ENCODE measurements at regions not wholly inside any gene's neighbourhood (a gene's known extent, or its start where the extent isn't known, plus 50 kb on each side); places are given as distances from the start of the nearest gene placed in this dataset.
A peak's percentile ranks its signal among the peaks of the same experiment; 100 is the strongest.

DNA sequence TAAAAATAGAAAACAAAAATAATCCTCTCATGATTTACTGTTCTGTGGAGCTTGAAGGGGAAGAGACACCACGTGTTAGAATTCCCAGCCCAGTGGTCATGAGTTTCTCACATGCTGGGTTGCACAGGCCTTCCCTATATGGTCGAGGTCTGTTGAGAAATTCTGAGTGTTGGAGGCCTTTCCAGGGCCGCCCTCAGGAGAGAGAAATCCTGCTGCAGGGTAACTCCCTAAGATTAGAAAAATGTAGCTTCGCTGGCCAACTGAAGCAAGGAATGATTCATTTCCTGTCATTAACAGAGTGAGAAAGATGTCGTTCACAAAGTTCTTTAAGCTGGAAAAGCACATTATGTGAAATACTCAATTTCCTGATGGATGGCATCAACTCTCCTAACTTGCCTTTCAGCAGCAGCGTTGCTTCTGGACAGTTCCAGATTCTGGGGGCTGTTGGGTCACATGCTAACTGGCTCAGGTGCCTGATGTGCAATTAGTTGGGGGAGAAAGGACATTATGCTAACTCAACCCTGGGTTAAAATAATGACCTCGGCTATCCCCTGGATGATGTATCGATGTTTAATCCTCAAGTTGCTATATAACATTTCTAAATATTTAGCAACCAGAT lies 104.8 kb upstream of the CD180 start:
- no peak overlapping the region for H3K4me3 ChIP-seq
- H3K4me1 ChIP-seq, result peaks cover 6 to 9% of the 10 kb centered on the region in 2 donors
- intact Hi-C loops (cut with DNase I; ENCODE audit: low total_unique reads), result loop anchor here (5.0 kb wide), 1 partner anchor 34 kb away; no protein-coding TSS in a partner anchor
- H3K36me3 ChIP-seq, result no peaks in the 10 kb centered on the region
- no peaks in the 10 kb centered on the region for H3K27me3 ChIP-seq
- peak; percentile 83 to 93 for DNase-seq
- no peaks in the 10 kb centered on the region for H3K9me3 ChIP-seq
- H3K27ac ChIP-seq, result peak overlapping the region; percentile 91 to 94
- TF ChIP-seq, protein P1, sequence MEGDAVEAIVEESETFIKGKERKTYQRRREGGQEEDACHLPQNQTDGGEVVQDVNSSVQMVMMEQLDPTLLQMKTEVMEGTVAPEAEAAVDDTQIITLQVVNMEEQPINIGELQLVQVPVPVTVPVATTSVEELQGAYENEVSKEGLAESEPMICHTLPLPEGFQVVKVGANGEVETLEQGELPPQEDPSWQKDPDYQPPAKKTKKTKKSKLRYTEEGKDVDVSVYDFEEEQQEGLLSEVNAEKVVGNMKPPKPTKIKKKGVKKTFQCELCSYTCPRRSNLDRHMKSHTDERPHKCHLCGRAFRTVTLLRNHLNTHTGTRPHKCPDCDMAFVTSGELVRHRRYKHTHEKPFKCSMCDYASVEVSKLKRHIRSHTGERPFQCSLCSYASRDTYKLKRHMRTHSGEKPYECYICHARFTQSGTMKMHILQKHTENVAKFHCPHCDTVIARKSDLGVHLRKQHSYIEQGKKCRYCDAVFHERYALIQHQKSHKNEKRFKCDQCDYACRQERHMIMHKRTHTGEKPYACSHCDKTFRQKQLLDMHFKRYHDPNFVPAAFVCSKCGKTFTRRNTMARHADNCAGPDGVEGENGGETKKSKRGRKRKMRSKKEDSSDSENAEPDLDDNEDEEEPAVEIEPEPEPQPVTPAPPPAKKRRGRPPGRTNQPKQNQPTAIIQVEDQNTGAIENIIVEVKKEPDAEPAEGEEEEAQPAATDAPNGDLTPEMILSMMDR (IDR thresholded peaks at IDR 0.05), result no peak
- TF ChIP-seq POLR2A (IDR thresholded peaks at IDR 0.05), result no peak

DNA sequence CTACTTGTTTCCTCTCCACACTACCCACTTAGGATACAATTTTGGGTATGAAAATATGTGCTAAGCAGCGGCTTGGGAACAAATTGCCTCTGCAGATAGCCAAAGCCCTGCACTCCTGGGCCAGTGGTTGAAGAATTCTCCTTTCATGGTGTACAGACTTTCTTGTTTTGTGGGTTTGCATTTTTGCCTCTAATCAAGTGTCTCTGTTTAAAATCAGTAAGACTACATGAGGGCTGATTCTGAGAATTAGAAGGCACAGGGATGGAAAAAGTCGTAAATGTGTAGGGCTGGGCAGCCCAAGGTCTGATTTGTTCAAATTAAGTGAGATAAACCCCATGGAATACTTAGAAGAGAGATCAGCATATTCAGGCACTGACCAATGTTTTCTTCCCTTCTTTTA lies 103.7 kb upstream of the CD180 start:
- H3K27me3 ChIP-seq, result no peaks in the 10 kb centered on the region
- H3K36me3 ChIP-seq, result no peaks in the 10 kb centered on the region
- H3K9me3 ChIP-seq, result no peaks in the 10 kb centered on the region
- H3K4me1 ChIP-seq, result peaks cover 0 to 6% of the 10 kb centered on the region in 2 donors
- TF ChIP-seq, protein P1 (IDR thresholded peaks at IDR 0.05), result no peak
- no peak for TF ChIP-seq POLR2A (IDR thresholded peaks at IDR 0.05)
- DNase-seq, result peak; percentile 25 to 66
- H3K27ac ChIP-seq, result peak overlapping the region; percentile 91 to 94
- intact Hi-C loops (cut with DNase I; ENCODE audit: low total_unique reads), result loop anchor here (5.0 kb wide), 1 partner anchor 33 kb away; no protein-coding TSS in a partner anchor
- H3K4me3 ChIP-seq, result no peak overlapping the region

DNA sequence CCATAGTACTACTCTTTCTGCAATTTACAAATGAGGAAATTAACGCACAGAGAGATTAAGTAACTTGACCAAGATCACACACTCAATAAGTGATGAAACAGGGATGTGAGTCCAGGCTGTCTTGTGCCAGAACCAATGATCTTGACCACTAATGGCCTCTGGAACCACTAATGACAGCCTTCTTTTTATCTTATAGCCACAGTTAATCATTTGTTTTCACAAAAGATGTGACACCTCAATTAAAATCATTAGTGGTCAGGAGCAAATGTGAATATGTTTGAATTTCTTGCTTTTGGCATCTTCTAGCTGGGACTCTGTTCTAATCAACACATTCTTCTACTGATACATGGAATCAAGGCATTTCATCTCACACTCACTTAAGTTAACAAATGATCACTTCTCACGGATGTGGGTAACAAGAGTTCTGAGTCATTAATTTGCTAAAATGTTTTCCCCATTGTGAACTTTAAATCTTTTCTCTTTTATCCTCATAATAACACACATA lies 102.7 kb upstream of the CD180 start:
- TF ChIP-seq POLR2A (IDR thresholded peaks at IDR 0.05), result no peak
- TF ChIP-seq, protein P1 (IDR thresholded peaks at IDR 0.05), result no peak
- Histone ChIP-seq H3K27me3 (no peaks in the 10 kb centered on the region), H3K9me3 (no peaks in the 10 kb centered on the region), H3K4me3 (no peak overlapping the region), H3K4me1 (peaks cover 0 to 6% of the 10 kb centered on the region in 2 donors), H3K27ac (peak overlapping the region; percentile 91 to 94), H3K36me3 (no peaks in the 10 kb centered on the region)
- no peak for DNase-seq
- intact Hi-C loops (cut with DNase I; ENCODE audit: low total_unique reads), result no loop called here

DNA sequence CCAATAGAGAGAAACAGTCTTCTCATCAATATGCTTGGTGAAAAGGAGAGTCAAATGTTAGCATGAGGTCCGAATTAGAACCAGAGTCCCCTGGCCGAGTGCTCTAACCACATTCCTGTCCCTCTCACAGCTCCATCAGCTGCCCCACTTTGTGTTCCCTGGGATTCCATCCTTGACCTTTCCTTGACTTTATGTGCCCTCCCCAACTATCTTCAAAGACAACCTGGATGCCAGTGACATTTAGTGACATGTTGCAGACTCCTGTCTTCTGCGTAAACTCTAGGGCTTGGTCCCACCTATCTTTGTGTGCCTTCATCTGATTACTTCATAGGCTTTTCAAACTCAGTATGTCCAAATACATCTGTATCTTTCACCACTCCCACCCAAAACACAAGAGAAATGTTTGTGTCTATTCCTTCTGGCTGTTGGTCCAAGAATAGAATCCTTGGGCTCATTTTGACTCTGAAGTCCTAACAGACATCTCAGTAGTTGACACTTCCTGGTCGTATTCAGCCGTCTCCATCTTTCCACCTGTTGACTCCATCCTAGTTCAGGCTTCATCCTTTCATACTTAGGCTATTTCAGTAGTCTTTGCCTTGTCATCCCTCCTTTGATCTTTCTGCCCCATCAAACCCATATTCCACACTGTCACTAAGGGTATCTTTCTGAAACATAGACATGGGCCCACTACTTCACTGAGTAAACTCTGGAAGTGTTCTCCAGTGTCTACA lies 101.4 kb upstream of the CD180 start:
- H3K9me3 ChIP-seq, result no peaks in the 10 kb centered on the region
- peaks cover 0 to 10% of the 10 kb centered on the region in 2 donors for H3K4me1 ChIP-seq
- H3K4me3 ChIP-seq, result no peak overlapping the region
- intact Hi-C loops (cut with DNase I; ENCODE audit: low total_unique reads), result no loop called here
- TF ChIP-seq, protein P1 (IDR thresholded peaks at IDR 0.05), result no peak
- TF ChIP-seq POLR2A (IDR thresholded peaks at IDR 0.05), result no peak
- H3K27ac ChIP-seq, result peak overlapping the region; percentile 91 to 94
- H3K27me3 ChIP-seq, result no peaks in the 10 kb centered on the region
- no peak for DNase-seq
- no peaks in the 10 kb centered on the region for H3K36me3 ChIP-seq

DNA sequence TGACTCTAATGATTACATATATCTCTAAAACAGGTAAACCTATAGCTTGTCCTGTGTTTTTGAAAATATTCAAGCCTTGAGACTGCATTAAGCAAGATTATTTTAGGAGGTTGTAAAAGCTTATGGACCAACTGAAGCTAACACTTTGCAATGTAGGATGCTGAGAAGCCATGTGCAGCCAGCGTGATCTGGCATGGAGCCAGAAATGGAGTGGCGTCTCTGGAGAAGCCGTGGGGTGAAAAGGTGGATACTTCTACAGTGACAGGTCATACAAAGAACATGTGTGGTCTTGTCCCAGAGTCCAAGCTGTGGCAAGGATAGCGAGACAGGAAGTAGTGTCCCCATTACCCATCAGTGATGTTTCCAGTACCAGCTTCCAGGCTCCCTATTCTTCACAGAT lies 100.8 kb upstream of the CD180 start:
- Histone ChIP-seq H3K36me3 (no peaks in the 10 kb centered on the region), H3K27ac (peak overlapping the region; percentile 91 to 94), H3K9me3 (no peaks in the 10 kb centered on the region), H3K27me3 (no peaks in the 10 kb centered on the region), H3K4me1 (peaks cover 0 to 10% of the 10 kb centered on the region in 2 donors), H3K4me3 (no peak overlapping the region)
- DNase-seq, result no peak
- intact Hi-C loops (cut with DNase I; ENCODE audit: low total_unique reads), result no loop called here
- TF ChIP-seq POLR2A (IDR thresholded peaks at IDR 0.05), result no peak
- TF ChIP-seq, protein P1 (IDR thresholded peaks at IDR 0.05), result no peak

Data from uterus (tissue), 3 donors.